ENCODE measurements at regions not wholly inside any gene's neighbourhood (a gene's known extent, or its start where the extent isn't known, plus 50 kb on each side); places are given as distances from the start of the nearest gene placed in this dataset.

DNA sequence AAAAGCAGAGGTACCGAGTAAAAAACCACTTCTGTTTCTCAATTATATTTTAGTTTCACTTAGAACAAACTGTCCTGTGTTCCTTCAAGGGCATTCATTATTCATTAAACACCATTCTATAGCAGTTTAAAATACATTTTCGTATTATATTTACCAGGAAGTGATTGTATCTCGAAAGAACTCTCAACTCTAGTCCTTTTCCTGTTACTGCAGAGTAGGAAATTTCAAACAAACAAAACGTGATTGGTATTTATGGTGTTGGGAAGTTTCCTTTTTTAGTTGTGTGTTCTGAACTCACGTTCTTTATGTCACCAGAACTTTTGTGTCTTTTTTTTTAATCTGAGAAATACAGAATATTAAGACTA, 139.5 kb upstream of the BTBD3 start:
- H3K27me3 ChIP-seq (ENCODE audit: control insufficient read depth, insufficient read depth, low read length): no peaks in the 10 kb centered on the region
- H3K4me3 ChIP-seq (ENCODE audit: low read depth, low read length): no peak overlapping the region
- H3K4me1 ChIP-seq (ENCODE audit: control insufficient read depth, insufficient read depth, low read length): peaks cover 25% of the 10 kb centered on the region
- no peaks in the 10 kb centered on the region for H3K9me3 ChIP-seq (ENCODE audit: control insufficient read depth, insufficient read depth, low read length)
- no peaks in the 10 kb centered on the region for H3K36me3 ChIP-seq (ENCODE audit: control insufficient read depth, insufficient read depth, low read length)
- no peak overlapping the region for H3K9ac ChIP-seq (ENCODE audit: low read depth, low read length)

DNA sequence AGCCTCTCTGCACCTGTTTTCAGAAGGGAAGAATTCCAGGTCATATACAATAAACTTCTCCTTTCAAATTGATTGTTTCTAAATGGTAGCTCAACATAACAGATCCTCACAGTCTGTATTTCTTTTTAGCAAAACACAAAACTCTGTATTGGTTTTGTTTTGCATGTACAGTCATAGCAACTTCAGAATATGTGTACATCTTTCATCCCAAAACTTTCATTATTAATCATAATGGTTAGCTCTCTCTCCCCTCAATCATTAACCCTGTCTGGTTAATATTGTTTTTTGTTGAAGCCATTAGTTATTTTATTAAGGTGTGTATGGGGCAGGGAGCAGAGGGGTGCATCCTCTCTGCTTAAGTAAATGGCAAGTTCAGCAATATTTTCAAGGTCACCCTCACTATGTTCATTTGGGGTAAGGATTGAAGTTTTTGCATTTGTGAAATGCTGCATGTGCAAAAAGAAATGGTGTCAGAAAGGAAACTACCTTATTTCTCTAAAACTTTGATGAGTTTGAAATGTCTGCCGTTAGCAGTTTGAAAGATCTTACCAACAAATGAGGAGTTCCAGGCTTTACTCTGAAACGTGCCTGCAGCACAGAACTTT, 136.8 kb upstream of the BTBD3 start:
- Histone ChIP-seq H3K9me3 (ENCODE audit: control insufficient read depth, insufficient read depth, low read length) (no peaks in the 10 kb centered on the region), H3K36me3 (ENCODE audit: control insufficient read depth, insufficient read depth, low read length) (no peaks in the 10 kb centered on the region), H3K27me3 (ENCODE audit: control insufficient read depth, insufficient read depth, low read length) (no peaks in the 10 kb centered on the region), H3K4me3 (ENCODE audit: low read depth, low read length) (no peak overlapping the region), H3K4me1 (ENCODE audit: control insufficient read depth, insufficient read depth, low read length) (peaks cover 31% of the 10 kb centered on the region), H3K9ac (ENCODE audit: low read depth, low read length) (no peak overlapping the region)

DNA sequence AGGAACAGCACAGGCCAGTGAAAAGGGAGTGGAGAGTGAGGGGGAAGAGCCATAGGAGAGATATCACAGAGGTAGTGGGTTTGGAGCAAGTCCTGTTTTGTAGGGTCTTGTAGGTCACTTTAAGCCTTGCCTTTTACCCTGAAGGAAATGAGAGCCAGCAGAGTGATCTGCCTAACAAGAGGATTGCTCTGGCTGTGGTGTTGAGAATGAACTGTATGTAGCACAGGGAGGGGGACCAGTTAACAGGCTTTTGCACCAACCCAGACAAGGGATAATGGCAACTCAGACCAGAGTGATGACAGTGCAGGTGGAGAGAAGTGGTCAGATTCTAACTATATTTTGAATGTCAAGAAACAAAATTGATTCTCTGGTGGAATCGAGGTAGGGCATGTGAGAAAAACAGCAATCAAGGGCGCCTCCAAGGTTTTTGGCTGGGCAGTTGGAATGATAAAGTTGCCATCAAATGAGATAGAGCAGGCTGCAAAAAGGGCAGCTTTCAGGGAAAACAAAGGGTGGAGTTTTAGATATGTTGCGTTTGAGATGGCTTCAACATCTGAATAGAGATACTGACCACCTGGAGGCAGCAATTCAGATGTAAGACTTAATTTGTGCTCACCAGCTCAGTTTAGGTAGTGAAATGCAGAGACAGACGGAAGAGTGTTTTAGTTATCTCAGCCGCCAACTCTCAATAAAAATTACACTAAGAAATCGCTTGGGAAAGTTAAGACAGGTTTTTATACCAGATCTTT, 134.4 kb upstream of the BTBD3 start:
- peaks cover 21% of the 10 kb centered on the region for H3K4me1 ChIP-seq (ENCODE audit: control insufficient read depth, insufficient read depth, low read length)
- peak overlapping the region; percentile 10 for H3K4me3 ChIP-seq (ENCODE audit: low read depth, low read length)
- no peak overlapping the region for H3K9ac ChIP-seq (ENCODE audit: low read depth, low read length)

DNA sequence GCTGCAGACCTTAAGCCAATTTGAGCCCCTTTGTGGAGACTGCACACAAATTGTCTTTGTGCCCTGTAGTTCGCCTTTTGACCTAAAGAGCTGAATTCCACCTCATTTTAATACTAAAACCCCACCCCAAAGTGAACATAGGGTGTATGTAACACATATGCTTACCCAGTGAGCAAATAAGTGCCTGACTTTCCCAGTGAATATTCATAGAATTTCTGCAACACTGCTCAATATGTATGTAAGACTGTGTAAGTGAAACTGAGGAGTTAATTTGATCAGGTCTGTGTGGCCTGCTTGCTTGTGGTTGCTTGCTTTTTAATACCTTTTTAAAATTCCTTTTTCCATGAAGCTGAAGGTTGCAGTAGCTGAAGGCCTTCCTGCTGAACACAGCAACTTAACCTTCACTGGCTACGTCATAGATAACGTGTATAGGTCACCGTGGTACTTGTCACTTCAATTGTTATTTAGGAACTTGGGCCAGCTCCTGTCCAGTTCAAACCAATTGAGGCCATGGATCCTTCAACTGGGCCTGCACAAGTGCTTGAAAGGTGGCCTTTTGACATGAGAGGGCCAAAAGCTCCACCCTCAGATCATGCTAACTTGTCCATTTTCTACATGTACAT, 131.7 kb upstream of the BTBD3 start:
- no peak overlapping the region for H3K4me3 ChIP-seq (ENCODE audit: low read depth, low read length)
- H3K9me3 ChIP-seq (ENCODE audit: control insufficient read depth, insufficient read depth, low read length): no peaks in the 10 kb centered on the region
- H3K9ac ChIP-seq (ENCODE audit: low read depth, low read length): no peak overlapping the region
- H3K27me3 ChIP-seq (ENCODE audit: control insufficient read depth, insufficient read depth, low read length): no peaks in the 10 kb centered on the region
- H3K36me3 ChIP-seq (ENCODE audit: control insufficient read depth, insufficient read depth, low read length): no peaks in the 10 kb centered on the region
- peaks cover 20% of the 10 kb centered on the region for H3K4me1 ChIP-seq (ENCODE audit: control insufficient read depth, insufficient read depth, low read length)

More for the DNA sequence above, 134.4 kb upstream of the BTBD3 start:
- no peaks in the 10 kb centered on the region for H3K9me3 ChIP-seq (ENCODE audit: control insufficient read depth, insufficient read depth, low read length)
- no peaks in the 10 kb centered on the region for H3K27me3 ChIP-seq (ENCODE audit: control insufficient read depth, insufficient read depth, low read length)
- no peaks in the 10 kb centered on the region for H3K36me3 ChIP-seq (ENCODE audit: control insufficient read depth, insufficient read depth, low read length)

DNA sequence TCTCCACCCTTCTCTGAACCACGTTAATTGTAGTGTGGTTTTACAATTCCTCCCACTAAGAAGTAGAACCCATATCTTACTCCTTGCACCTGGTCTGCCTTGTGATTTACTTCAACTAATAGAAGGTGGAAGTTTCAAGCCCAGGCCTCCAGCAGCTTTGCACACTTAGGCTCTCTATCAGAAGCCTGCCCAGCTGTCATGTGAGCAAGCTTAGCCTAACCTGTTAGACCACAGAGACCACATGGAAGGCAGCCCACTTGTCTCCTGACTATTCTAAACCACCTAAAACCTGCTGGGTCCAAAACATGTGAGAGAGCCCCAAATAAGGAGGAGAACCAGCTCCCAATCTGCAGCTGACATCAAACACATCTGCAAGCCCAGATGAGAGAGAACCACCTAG, 127.6 kb upstream of the BTBD3 start:
- Histone ChIP-seq H3K4me1 (ENCODE audit: control insufficient read depth, insufficient read depth, low read length) (no peaks in the 10 kb centered on the region), H3K36me3 (ENCODE audit: control insufficient read depth, insufficient read depth, low read length) (no peaks in the 10 kb centered on the region), H3K9ac (ENCODE audit: low read depth, low read length) (no peak overlapping the region), H3K27me3 (ENCODE audit: control insufficient read depth, insufficient read depth, low read length) (no peaks in the 10 kb centered on the region), H3K9me3 (ENCODE audit: control insufficient read depth, insufficient read depth, low read length) (no peaks in the 10 kb centered on the region), H3K4me3 (ENCODE audit: low read depth, low read length) (no peak overlapping the region)

DNA sequence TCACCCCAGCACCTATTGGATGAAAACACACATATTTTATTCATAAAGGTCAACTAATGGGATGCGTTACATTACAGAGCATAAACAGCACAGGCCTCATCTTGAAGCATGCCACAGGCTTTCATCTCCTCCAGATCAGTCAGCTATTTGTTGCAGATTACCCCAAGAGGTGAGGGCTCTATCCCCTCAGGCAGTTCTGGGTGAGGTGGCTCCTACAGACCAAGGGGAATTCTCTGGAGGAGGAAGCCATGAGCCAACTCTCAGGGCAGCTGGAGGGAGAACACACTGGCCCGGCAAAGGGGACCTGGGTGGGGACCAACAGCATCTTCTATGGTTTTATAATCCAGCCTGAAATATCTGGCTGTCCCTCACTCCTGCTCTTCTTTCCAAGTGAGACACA, 126.4 kb upstream of the BTBD3 start:
- Histone ChIP-seq H3K4me1 (ENCODE audit: control insufficient read depth, insufficient read depth, low read length) (no peaks in the 10 kb centered on the region), H3K9ac (ENCODE audit: low read depth, low read length) (no peak overlapping the region), H3K4me3 (ENCODE audit: low read depth, low read length) (no peak overlapping the region), H3K36me3 (ENCODE audit: control insufficient read depth, insufficient read depth, low read length) (no peaks in the 10 kb centered on the region), H3K27me3 (ENCODE audit: control insufficient read depth, insufficient read depth, low read length) (no peaks in the 10 kb centered on the region), H3K9me3 (ENCODE audit: control insufficient read depth, insufficient read depth, low read length) (no peaks in the 10 kb centered on the region)

DNA sequence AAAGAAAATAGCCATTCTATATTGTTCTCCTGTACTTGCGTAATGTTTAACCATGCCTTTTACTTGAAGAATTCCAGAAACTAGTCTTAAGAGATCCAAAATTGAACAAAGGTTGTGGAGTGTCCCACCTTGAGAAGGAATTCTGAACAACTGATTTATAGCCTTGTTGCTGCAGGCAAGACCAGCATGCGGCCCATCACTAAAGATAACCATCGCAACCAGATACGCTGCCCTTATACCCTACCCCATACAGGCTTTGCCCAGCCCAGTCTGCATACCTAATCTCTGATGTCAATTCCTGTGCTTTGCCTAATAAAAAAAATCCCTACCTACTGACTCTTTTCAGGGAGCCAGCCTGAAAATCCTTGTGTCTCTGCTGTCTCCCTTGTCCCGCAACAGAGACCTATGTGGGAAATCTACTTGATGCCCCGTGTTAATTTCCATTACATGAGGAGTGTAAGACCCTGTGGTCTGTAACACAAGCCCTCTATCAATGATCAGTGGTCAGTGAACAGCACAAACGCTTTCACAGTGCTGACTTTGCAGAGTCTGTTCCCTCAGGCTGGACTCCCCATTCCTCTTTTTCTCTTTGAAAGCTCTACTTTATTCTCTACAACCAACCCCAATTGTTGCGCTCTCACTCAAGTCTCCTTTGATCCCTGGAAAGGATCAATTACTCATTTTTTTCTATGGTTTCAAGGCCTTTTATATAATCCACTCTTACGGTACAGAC, 125.7 kb upstream of the BTBD3 start:
- Histone ChIP-seq H3K9me3 (ENCODE audit: control insufficient read depth, insufficient read depth, low read length) (no peaks in the 10 kb centered on the region), H3K4me1 (ENCODE audit: control insufficient read depth, insufficient read depth, low read length) (no peaks in the 10 kb centered on the region), H3K9ac (ENCODE audit: low read depth, low read length) (no peak overlapping the region), H3K27me3 (ENCODE audit: control insufficient read depth, insufficient read depth, low read length) (peaks cover 3% of the 10 kb centered on the region), H3K4me3 (ENCODE audit: low read depth, low read length) (no peak overlapping the region), H3K36me3 (ENCODE audit: control insufficient read depth, insufficient read depth, low read length) (no peaks in the 10 kb centered on the region)

DNA sequence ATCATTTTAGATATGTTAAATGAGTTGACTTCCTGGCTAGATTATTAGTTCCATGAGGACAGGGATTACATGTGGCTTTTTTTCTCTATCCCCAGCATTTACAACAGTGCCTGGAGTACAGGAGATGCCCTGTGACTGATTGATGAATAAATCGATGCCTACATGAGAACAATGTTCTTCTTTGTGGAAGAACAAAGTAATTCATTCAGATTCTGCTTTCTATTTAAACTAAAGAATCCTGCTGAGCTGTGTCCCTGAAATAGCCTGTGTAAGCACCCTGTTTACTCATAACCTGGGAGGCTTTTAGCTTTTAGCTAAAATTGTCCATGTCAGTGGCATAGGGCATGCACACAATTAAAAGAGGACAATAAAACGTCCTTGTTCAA, 125.1 kb upstream of the BTBD3 start:
- H3K27me3 ChIP-seq (ENCODE audit: control insufficient read depth, insufficient read depth, low read length): peaks cover 3% of the 10 kb centered on the region
- no peaks in the 10 kb centered on the region for H3K9me3 ChIP-seq (ENCODE audit: control insufficient read depth, insufficient read depth, low read length)
- H3K4me1 ChIP-seq (ENCODE audit: control insufficient read depth, insufficient read depth, low read length): no peaks in the 10 kb centered on the region
- H3K36me3 ChIP-seq (ENCODE audit: control insufficient read depth, insufficient read depth, low read length): no peaks in the 10 kb centered on the region
- no peak overlapping the region for H3K9ac ChIP-seq (ENCODE audit: low read depth, low read length)
- no peak overlapping the region for H3K4me3 ChIP-seq (ENCODE audit: low read depth, low read length)

DNA sequence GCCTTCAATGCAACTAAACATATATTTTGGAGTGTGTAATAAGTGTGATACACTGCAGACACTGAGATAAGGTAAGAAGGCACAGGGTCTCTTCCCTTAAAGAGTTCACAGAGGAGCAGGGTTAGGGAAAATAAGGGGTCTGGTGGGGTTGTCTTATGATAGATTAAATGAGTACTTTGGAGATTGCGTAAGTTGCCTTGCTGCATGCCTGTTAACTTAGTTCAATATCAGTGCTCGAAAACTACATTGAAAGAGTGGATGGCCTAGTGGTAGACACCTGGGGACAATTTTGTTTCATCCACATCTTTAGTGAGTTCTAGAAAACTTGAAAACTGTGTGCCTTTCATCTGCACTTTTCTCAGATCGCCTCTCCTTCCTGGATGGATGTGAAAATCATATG, 123.2 kb upstream of the BTBD3 start:
- no peaks in the 10 kb centered on the region for H3K36me3 ChIP-seq (ENCODE audit: control insufficient read depth, insufficient read depth, low read length)
- no peak overlapping the region for H3K4me3 ChIP-seq (ENCODE audit: low read depth, low read length)
- peaks cover 6% of the 10 kb centered on the region for H3K27me3 ChIP-seq (ENCODE audit: control insufficient read depth, insufficient read depth, low read length)
- no peaks in the 10 kb centered on the region for H3K9me3 ChIP-seq (ENCODE audit: control insufficient read depth, insufficient read depth, low read length)
- H3K4me1 ChIP-seq (ENCODE audit: control insufficient read depth, insufficient read depth, low read length): peaks cover under 1% of the 10 kb centered on the region
- H3K9ac ChIP-seq (ENCODE audit: low read depth, low read length): no peak overlapping the region

DNA sequence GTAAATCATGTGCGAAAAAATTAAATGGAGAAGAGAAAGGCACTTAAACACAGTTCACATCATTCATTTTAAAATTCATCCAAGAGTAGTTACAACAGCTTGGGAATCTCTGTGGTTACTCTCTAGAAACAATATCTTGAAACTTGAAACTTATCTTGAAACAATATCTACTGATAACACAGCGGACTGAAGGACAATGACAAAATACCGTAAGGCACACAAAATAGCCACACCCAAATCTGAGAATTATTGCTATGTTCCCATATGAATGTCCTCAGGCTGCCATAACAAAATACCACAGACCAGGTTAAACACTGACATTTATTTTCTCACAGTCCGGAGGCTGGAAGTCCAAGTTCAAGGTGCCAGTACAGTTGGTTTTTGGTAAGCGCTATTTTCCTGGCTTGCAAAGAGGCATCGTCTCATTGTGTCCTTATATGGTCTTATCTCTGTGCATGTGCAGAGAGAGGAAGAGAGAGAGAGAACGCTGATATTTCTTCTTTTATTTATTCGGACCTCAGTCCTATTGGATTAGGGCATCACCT, 122.5 kb upstream of the BTBD3 start:
- H3K9me3 ChIP-seq (ENCODE audit: control insufficient read depth, insufficient read depth, low read length): no peaks in the 10 kb centered on the region
- H3K36me3 ChIP-seq (ENCODE audit: control insufficient read depth, insufficient read depth, low read length): no peaks in the 10 kb centered on the region
- H3K4me3 ChIP-seq (ENCODE audit: low read depth, low read length): no peak overlapping the region
- H3K9ac ChIP-seq (ENCODE audit: low read depth, low read length): no peak overlapping the region
- H3K4me1 ChIP-seq (ENCODE audit: control insufficient read depth, insufficient read depth, low read length): peaks cover 3% of the 10 kb centered on the region
- peaks cover 6% of the 10 kb centered on the region for H3K27me3 ChIP-seq (ENCODE audit: control insufficient read depth, insufficient read depth, low read length)

DNA sequence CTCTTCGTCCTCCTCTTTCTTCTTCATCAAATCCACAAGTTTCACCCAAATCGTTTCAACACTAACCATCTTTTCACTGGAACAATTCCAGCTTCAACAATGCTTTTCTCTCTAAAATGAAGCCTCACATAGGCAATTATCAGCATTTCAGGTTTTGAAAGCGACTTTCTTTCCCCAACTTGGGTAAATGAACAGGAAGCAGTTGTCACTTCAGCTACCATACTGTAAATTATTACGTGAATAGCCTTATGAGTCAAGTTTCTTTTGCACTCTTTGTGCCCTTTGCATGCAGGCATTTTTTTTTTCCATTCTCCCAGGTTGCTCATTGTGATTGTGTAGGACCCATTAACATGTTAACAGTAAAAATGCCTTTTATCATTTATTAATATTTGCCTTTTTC, 121.7 kb upstream of the BTBD3 start:
- Histone ChIP-seq H3K9ac (ENCODE audit: low read depth, low read length) (no peak overlapping the region), H3K4me1 (ENCODE audit: control insufficient read depth, insufficient read depth, low read length) (peaks cover 3% of the 10 kb centered on the region), H3K27me3 (ENCODE audit: control insufficient read depth, insufficient read depth, low read length) (peaks cover 6% of the 10 kb centered on the region), H3K36me3 (ENCODE audit: control insufficient read depth, insufficient read depth, low read length) (no peaks in the 10 kb centered on the region), H3K4me3 (ENCODE audit: low read depth, low read length) (no peak overlapping the region), H3K9me3 (ENCODE audit: control insufficient read depth, insufficient read depth, low read length) (no peaks in the 10 kb centered on the region)
